NB4 (cell line): ENCODE measurements at regions not wholly inside any gene's neighbourhood (a gene's known extent, or its start where the extent isn't known, plus 50 kb on each side); places are given as distances from the start of the nearest gene placed in this dataset.

Experiments used
- DNase-seq: peaks from one replicate; pipeline ENCODE4 v3.0.0; 2010; ENCODE audit warnings: low read depth
- H3K4me3 ChIP-seq: one replicate; pipeline ENCODE4 v1.5.1; 2011; ENCODE audit warnings: mild to moderate bottlenecking, low read depth, low read length, moderate library complexity
- MYC ChIP-seq: IDR thresholded peaks from 2 replicates; pipeline ENCODE4 v1.6.1; 2011; ENCODE audit warnings: low read depth, low read length
- POLR2A ChIP-seq: IDR thresholded peaks from 2 replicates; pipeline ENCODE4 v1.6.1; 2011; ENCODE audit warnings: mild to moderate bottlenecking; ENCODE audit not compliant: insufficient read length; ENCODE audit errors: extremely low read depth
- TF ChIP-seq, protein P1 (sequence below): IDR thresholded peaks from 2 replicates; pipeline ENCODE4 v1.6.1; 2011; ENCODE audit warnings: low read depth, low read length
- TF ChIP-seq, protein P2 (sequence below): IDR thresholded peaks from one replicate; pipeline ENCODE4 v1.5.1; 2012; ENCODE audit warnings: low read depth, low read length

DNA sequence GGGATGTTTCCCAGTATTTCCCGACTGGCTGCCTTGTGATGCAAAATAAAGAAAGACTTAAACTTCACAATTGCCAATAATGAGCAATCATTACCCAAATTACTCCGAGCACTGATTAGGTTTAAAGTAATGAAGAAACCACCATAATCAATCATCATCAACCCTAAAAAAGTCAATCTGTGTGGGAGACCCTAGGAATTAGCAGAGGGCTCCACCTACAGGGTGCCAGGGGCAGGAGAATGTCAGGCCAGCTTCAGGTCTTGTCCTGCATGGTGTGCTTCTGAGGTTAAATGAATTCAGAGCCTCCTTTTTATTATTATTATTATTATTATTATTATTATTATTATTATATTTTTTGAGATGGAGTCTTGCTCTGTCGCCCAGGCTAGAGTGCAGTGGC lies 478.0 kb upstream of the ARRDC4 start:
- no peak for DNase-seq
- no peak for TF ChIP-seq MYC
- TF ChIP-seq, protein P1, sequence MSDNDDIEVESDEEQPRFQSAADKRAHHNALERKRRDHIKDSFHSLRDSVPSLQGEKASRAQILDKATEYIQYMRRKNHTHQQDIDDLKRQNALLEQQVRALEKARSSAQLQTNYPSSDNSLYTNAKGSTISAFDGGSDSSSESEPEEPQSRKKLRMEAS: no peak
- TF ChIP-seq POLR2A: no peak
- TF ChIP-seq, protein P2, sequence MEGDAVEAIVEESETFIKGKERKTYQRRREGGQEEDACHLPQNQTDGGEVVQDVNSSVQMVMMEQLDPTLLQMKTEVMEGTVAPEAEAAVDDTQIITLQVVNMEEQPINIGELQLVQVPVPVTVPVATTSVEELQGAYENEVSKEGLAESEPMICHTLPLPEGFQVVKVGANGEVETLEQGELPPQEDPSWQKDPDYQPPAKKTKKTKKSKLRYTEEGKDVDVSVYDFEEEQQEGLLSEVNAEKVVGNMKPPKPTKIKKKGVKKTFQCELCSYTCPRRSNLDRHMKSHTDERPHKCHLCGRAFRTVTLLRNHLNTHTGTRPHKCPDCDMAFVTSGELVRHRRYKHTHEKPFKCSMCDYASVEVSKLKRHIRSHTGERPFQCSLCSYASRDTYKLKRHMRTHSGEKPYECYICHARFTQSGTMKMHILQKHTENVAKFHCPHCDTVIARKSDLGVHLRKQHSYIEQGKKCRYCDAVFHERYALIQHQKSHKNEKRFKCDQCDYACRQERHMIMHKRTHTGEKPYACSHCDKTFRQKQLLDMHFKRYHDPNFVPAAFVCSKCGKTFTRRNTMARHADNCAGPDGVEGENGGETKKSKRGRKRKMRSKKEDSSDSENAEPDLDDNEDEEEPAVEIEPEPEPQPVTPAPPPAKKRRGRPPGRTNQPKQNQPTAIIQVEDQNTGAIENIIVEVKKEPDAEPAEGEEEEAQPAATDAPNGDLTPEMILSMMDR: no peak
- H3K4me3 ChIP-seq: no peak overlapping the region

DNA sequence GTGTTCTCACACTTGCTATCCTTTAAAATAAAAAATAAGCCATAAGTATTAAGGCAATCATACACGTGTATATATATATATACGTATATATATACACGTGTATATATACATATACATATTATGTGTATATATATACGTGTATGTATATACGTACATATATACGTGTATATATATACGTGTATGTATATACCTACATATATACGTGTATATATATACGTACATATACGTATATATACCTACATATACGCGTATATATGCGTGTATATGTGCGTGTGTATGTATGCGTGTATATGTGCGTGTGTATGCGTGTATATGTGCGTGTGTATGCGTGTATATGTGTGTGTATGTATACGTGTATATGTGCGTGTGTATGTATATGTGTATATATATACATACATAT lies 477.3 kb upstream of the ARRDC4 start:
- TF ChIP-seq, protein P1: no peak
- TF ChIP-seq POLR2A (no peak), MYC (no peak)
- TF ChIP-seq, protein P2: no peak
- no peak for DNase-seq
- no peak overlapping the region for H3K4me3 ChIP-seq

DNA sequence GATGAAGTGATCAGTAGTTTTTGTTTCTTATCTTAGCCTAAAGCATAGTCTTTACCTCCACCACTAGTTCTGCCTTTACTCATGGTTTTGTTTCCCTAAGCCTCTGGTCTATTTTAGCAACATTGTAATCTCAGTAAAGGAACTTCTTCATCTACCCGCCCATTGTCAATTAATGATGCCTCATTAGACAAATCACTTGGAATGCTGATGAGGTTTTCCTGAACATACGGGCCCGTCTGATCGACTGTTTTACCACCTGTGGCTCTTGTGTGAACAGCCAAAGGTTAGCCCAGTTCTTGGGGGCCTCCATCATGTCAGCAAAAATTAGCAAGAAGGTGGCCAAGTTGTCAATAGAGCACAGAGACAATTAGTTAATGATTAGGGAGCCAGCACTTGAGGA lies 470.1 kb upstream of the ARRDC4 start:
- no peak overlapping the region for H3K4me3 ChIP-seq
- TF ChIP-seq, protein P1: no peak
- TF ChIP-seq POLR2A (no peak), MYC (no peak)
- TF ChIP-seq, protein P2: no peak
- DNase-seq: no peak

DNA sequence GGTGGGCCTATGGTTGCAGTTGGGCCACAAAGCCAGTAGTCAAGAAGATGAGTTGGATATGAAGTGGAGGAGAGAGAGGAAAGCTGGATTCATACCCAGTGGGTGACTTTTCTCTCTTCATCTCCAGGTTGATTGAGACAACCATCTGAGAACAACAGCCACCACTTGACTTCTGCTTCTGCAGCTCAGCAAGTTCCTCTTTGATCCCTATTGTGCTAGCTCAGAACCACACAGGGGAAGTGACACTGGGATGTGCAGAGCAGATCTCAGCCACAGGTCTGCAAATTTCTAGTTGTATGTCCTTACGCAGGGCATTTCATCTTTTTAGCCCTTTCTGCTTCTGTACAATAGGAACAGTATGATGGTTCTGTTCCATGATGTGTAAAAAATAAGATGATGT lies 459.2 kb upstream of the ARRDC4 start:
- TF ChIP-seq, protein P1: no peak
- TF ChIP-seq, protein P2: no peak
- TF ChIP-seq MYC (peak; percentile 29; the same call in 1 of the 2 replicates), POLR2A (no peak)
- DNase-seq: peak; percentile 92
- H3K4me3 ChIP-seq: no peak overlapping the region

DNA sequence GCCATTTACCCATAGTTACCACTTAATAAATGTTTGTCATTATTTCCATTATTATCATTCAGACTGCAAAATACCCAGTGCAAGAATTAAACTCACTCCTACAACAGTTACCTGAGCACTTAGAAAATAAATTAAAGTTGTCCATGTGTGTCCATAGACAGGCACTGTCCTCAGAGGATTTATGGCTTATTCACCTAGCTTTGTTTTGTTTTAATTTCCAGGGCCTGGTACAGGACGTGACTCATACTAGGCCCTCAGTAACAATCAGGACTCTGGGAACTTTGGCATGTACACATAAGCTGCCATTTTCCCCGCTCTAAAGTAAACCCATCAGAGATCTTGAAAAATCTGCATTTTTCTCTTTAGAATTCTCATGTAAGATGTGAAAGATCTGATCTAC lies 458.5 kb upstream of the ARRDC4 start:
- DNase-seq: no peak
- no peak overlapping the region for H3K4me3 ChIP-seq
- TF ChIP-seq, protein P2: no peak
- TF ChIP-seq POLR2A: no peak
- no peak for TF ChIP-seq MYC
- TF ChIP-seq, protein P1: no peak
